BLaER1 (cell line): ENCODE measurements at regions not wholly inside any gene's neighbourhood (a gene's known extent, or its start where the extent isn't known, plus 50 kb on each side); places are given as distances from the start of the nearest gene placed in this dataset.
A peak's percentile ranks its signal among the peaks of the same experiment; 100 is the strongest.
"Not testable (repeated sequence)": the region's sequence is repeated elsewhere in the genome, so short reads cannot be mapped to it uniquely, and the experiment has no call there.

Experiments
- H3K27ac ChIP-seq: shearing (Covaris generic); formaldehyde crosslinking; 2 replicates; pipeline ENCODE4 v1.8.1; 2022
- H3K27me3 ChIP-seq: shearing (Covaris generic); formaldehyde crosslinking; 2 replicates; pipeline ENCODE4 v1.8.1; 2022
- H3K36me3 ChIP-seq: shearing (Covaris generic); formaldehyde crosslinking; 2 replicates; pipeline ENCODE4 v1.8.1; 2022
- H3K4me1 ChIP-seq: shearing (Covaris generic); formaldehyde crosslinking; 2 replicates; pipeline ENCODE4 v1.8.1; 2022
- H3K4me2 ChIP-seq: shearing (Covaris generic); formaldehyde crosslinking; 2 replicates; pipeline ENCODE4 v1.8.1; 2022
- H3K4me3 ChIP-seq: shearing (Covaris generic); formaldehyde crosslinking; 2 replicates; pipeline ENCODE4 v1.8.1; 2022
- H3K9ac ChIP-seq: shearing (Covaris generic); formaldehyde crosslinking; 2 replicates; pipeline ENCODE4 v1.8.1; 2022
- H3K9me3 ChIP-seq: shearing (Covaris generic); formaldehyde crosslinking; 2 replicates; pipeline ENCODE4 v1.8.1; 2022
- H4K20me1 ChIP-seq: shearing (Covaris generic); formaldehyde crosslinking; 2 replicates; pipeline ENCODE4 v1.8.1; 2022
- Cebpa-rat ChIP-seq: shearing (Covaris generic); IDR thresholded peaks from 2 replicates; pipeline ENCODE4 v1.8.1; 2022

DNA sequence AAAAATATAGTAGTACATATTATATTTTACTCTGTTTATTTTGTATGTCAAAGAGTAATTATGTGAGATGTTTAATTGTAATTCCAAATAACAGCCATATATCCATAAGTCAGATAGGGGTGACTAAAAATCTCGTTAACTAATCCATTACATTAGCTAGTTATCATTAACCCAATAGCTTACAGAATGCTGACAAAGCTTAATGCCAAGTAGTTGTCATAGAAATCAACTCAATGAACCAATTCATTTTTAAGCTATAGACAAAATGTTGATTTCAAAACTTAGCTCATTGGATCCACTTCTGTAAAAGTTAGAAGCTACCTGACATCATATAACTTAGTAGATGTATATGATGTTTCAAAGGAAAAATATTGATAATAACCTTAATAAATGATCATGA lies 206.7 kb upstream of the SLITRK1 start:
- TF ChIP-seq Cebpa-rat, result no peak
- H3K36me3 ChIP-seq, result no peaks in the 10 kb centered on the region
- H3K4me2 ChIP-seq, result no peak overlapping the region
- H3K27ac ChIP-seq, result no peak overlapping the region
- no peak overlapping the region for H3K4me3 ChIP-seq
- H3K9me3 ChIP-seq, result peaks cover 14% of the 10 kb centered on the region
- no peaks in the 10 kb centered on the region for H3K27me3 ChIP-seq
- H3K4me1 ChIP-seq, result no peaks in the 10 kb centered on the region
- no peak overlapping the region for H3K9ac ChIP-seq
- H4K20me1 ChIP-seq, result no peaks in the 10 kb centered on the region

DNA sequence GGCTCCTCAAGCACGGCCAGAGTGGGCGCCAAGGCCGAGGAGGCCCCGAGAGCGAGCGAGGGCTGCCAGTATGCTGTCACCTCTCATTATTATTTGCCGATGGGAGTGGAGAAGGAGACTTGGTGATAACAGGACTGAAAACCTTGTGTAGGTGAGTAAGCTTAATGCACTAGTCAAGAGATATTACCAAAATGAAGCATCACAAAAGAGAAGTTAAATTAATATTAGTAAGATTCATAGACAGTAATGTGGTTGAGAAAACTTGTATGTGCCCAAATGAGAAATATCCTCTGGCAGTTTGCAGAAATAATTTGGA lies 204.5 kb upstream of the SLITRK1 start:
- no peaks in the 10 kb centered on the region for H4K20me1 ChIP-seq
- no peaks in the 10 kb centered on the region for H3K36me3 ChIP-seq
- H3K27me3 ChIP-seq, result no peaks in the 10 kb centered on the region
- no peak for TF ChIP-seq Cebpa-rat
- no peak overlapping the region for H3K9ac ChIP-seq
- H3K4me3 ChIP-seq, result no peak overlapping the region
- no peak overlapping the region for H3K27ac ChIP-seq
- no peak overlapping the region for H3K4me2 ChIP-seq
- no peaks in the 10 kb centered on the region for H3K4me1 ChIP-seq
- peaks cover 14% of the 10 kb centered on the region for H3K9me3 ChIP-seq

DNA sequence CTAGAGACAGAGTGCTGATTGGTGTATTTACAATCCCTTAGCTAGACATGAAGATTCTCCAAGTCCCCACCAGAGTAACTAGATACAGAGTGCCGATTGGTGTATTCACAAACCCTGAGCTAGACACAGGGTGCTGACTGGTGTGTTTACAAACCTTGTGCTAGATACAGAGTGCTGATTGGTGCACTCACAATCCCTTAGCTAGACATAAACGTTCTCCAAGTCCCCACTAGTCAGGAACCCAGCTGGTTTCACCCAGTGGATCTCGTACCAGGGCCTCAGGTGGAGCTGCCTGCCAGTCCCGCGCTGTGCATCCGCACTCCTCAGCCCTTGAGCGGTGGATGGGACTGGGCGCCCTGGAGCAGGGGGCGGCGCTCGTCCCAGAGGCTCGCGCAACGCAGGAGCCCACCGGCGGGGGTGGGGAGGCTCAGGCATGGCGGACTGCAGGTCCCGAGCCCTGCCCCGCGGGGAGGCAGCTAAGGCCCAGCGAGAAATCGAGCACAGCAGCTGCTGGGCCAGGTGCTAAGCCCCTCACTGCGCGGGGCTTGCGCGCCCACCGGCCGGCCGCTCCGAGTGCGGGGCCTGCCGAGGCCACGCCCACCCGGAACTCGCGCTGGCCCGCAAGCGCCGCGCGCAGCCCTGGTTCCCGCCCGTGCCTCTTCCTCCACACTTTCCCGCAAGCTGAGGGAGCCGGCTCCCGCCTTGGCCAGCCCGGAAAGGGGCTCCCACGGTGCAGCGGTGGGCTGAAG lies 204.0 kb upstream of the SLITRK1 start:
- not testable (repeated sequence) for H3K9ac ChIP-seq, H3K4me1 ChIP-seq, H4K20me1 ChIP-seq, H3K27me3 ChIP-seq, H3K27ac ChIP-seq, H3K4me2 ChIP-seq, H3K36me3 ChIP-seq
- 0 out of 2 replicates have a peak overlapping the region, but pooled peaks have one; percentile 25 for H3K4me3 ChIP-seq
- peaks cover 14% of the 10 kb centered on the region for H3K9me3 ChIP-seq

- Histone ChIP-seq H3K4me2 (no peak overlapping the region), H3K4me3 (no peak overlapping the region), H3K36me3 (no peaks in the 10 kb centered on the region), H3K9me3 (peaks cover 14% of the 10 kb centered on the region), H3K9ac (no peak overlapping the region), H3K27me3 (no peaks in the 10 kb centered on the region), H3K27ac (no peak overlapping the region), H4K20me1 (no peaks in the 10 kb centered on the region), H3K4me1 (no peaks in the 10 kb centered on the region)
- no peak for TF ChIP-seq Cebpa-rat
Measured at GRCh38 chr13:84082462-84082861, 200.2 kb upstream of the SLITRK1 start.

DNA sequence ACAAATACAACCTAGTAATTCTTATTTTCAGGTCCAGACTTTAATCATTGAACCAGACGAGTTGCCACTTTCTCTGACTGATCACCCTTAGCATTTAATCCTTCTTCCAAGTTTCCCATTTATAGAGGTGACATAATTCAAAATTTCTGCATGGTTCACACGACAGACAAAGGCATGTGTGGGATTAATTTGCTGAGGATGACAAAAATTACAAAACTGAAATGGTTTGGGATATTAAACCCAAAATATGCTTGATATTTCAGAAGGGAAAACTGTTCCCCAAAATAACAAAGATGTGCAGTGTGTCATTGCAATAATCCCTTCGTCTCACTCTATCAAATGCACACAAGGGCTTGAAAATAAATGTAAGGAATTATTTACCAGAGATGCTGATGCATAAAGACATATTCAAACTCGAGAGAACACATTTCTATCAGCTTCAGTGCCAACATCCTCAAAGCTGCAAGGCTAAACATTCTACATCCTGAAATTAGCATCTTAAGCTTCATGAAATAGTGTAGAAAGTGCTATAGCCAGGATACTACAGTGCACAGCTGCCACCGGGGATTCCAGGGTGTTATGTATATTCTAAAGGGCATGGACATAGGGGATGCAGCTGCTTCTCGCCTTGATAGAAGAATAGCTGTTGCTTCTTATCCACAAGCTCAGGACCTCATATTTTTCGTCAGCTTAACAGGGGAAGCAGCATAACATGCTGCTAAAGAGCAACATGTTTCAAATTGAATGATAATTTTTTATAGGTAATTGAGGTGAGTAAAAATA lies 198.7 kb upstream of the SLITRK1 start:
- H3K4me3 ChIP-seq, result no peak overlapping the region
- no peaks in the 10 kb centered on the region for H4K20me1 ChIP-seq
- no peak overlapping the region for H3K4me2 ChIP-seq
- peaks cover 6% of the 10 kb centered on the region for H3K9me3 ChIP-seq
- H3K27ac ChIP-seq, result no peak overlapping the region
- no peaks in the 10 kb centered on the region for H3K36me3 ChIP-seq
- TF ChIP-seq Cebpa-rat, result no peak
- H3K27me3 ChIP-seq, result no peaks in the 10 kb centered on the region
- H3K9ac ChIP-seq, result no peak overlapping the region
- H3K4me1 ChIP-seq, result no peaks in the 10 kb centered on the region

- Histone ChIP-seq H3K9me3 (no peaks in the 10 kb centered on the region), H3K4me2 (no peak overlapping the region), H4K20me1 (no peaks in the 10 kb centered on the region), H3K27ac (no peak overlapping the region), H3K9ac (no peak overlapping the region), H3K36me3 (no peaks in the 10 kb centered on the region), H3K27me3 (no peaks in the 10 kb centered on the region), H3K4me1 (no peaks in the 10 kb centered on the region), H3K4me3 (no peak overlapping the region)
- no peak for TF ChIP-seq Cebpa-rat
Measured at GRCh38 chr13:84077271-84077670, 195.0 kb upstream of the SLITRK1 start.

- Histone ChIP-seq H3K9me3 (no peaks in the 10 kb centered on the region), H4K20me1 (no peaks in the 10 kb centered on the region), H3K27ac (no peak overlapping the region), H3K4me2 (no peak overlapping the region), H3K4me3 (no peak overlapping the region), H3K36me3 (no peaks in the 10 kb centered on the region), H3K9ac (no peak overlapping the region), H3K27me3 (no peaks in the 10 kb centered on the region), H3K4me1 (no peaks in the 10 kb centered on the region)
- TF ChIP-seq Cebpa-rat, result no peak
Measured at GRCh38 chr13:84076280-84076679, 194.0 kb upstream of the SLITRK1 start.

DNA sequence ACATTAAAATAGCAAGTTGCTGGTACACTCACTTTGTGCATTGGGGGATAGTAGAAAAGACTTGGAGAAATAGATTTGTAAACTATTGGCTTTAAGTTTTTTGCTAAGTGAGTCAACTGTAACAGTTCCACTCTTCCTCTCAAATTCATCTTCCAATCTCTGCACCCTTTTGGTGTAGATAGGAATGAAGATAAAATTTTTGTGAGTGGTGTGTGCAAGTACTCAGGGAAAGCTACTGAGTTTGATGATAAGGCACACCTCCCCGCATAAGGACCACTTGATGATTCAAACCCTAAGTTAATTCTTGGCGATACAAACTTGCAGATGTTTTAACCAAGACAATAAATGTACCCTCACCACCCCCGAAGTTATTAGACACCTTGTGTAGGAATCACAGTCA lies 168.3 kb upstream of the SLITRK1 start:
- no peaks in the 10 kb centered on the region for H3K27me3 ChIP-seq
- no peak overlapping the region for H3K4me2 ChIP-seq
- H3K27ac ChIP-seq, result no peak overlapping the region
- H3K9ac ChIP-seq, result no peak overlapping the region
- H3K4me3 ChIP-seq, result no peak overlapping the region
- H4K20me1 ChIP-seq, result no peaks in the 10 kb centered on the region
- H3K36me3 ChIP-seq, result no peaks in the 10 kb centered on the region
- H3K4me1 ChIP-seq, result no peaks in the 10 kb centered on the region
- TF ChIP-seq Cebpa-rat, result no peak
- H3K9me3 ChIP-seq, result no peaks in the 10 kb centered on the region

- no peak for TF ChIP-seq Cebpa-rat
- Histone ChIP-seq H4K20me1 (no peaks in the 10 kb centered on the region), H3K4me1 (no peaks in the 10 kb centered on the region)
Measured at GRCh38 chr13:84049443-84050219, 167.4 kb upstream of the SLITRK1 start.

DNA sequence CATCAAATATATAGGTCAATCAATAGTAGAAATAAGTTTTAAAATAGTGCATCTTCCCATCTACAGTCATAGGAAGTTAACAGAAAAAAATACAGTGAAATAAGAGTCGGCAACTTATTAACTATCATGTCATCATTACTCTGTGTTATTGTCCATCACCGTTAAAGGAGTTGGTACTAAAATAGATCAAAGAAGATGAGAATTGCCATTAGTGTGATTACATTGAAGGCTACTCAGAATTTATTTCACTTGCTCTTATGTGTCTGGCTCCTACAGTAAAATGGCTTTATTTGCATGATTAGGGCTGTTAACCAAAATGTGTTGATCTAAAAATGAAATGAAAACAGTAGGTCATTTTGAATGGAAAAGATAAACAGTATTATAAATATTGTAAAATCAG lies 162.5 kb upstream of the SLITRK1 start:
- Histone ChIP-seq H3K27me3 (no peaks in the 10 kb centered on the region), H3K9ac (no peak overlapping the region), H3K9me3 (no peaks in the 10 kb centered on the region), H4K20me1 (no peaks in the 10 kb centered on the region), H3K27ac (no peak overlapping the region), H3K4me2 (no peak overlapping the region), H3K4me3 (no peak overlapping the region), H3K36me3 (no peaks in the 10 kb centered on the region), H3K4me1 (no peaks in the 10 kb centered on the region)
- TF ChIP-seq Cebpa-rat, result no peak

More at GRCh38 chr13:84049443-84050219, 167.4 kb upstream of the SLITRK1 start:
- Histone ChIP-seq H3K4me2 (no peak overlapping the region), H3K9ac (no peak overlapping the region), H3K4me3 (no peak overlapping the region), H3K9me3 (no peaks in the 10 kb centered on the region), H3K36me3 (no peaks in the 10 kb centered on the region), H3K27me3 (no peaks in the 10 kb centered on the region), H3K27ac (no peak overlapping the region)
